ENCODE measurements at regions not wholly inside any gene's neighbourhood (a gene's known extent, or its start where the extent isn't known, plus 50 kb on each side); places are given as distances from the start of the nearest gene placed in this dataset.
"Not testable (repeated sequence)": the region's sequence is repeated elsewhere in the genome, so short reads cannot be mapped to it uniquely, and the experiment has no call there.

GRCh38 chr1:182248721-182249120 is 142.9 kb downstream of the GLUL start:
- peaks cover 2 to 8% of the 10 kb centered on the region in 2 experiments; a peak in 2 of 4 replicates for H3K4me1 Mint-ChIP-seq
- Histone ChIP-seq H4K8ac (replicated peaks; ENCODE audit: insufficient read length, low read depth, low read length) (no peak overlapping the region), H2AFZ (ENCODE audit: low read length) (no peak overlapping the region), H3K4ac (ENCODE audit: low read depth, low read length) (no peak overlapping the region), H3K27ac (ENCODE audit: insufficient read length, low read depth, low read length) (no peak overlapping the region), H3K14ac (ENCODE audit: insufficient read depth, low read length) (no peak overlapping the region), H3K23me2 (ENCODE audit: insufficient read length, low read depth, low read length, poor library complexity, severe bottlenecking) (peaks cover 2% of the 10 kb centered on the region), H2BK12ac (ENCODE audit: insufficient read length, low read depth, low read length) (no peak overlapping the region), H2BK15ac (ENCODE audit: low read depth, low read length) (no peak overlapping the region), H3K4me1 (ENCODE audit: insufficient read depth, low read length) (no peaks in the 10 kb centered on the region; the same call in 1 of the 2 replicates), H3K79me2 (ENCODE audit: insufficient read depth, low read length) (no peaks in the 10 kb centered on the region), H2BK20ac (ENCODE audit: low read depth, low read length, poor library complexity, severe bottlenecking) (no peak overlapping the region), H3K79me1 (ENCODE audit: insufficient read depth, low read depth, low read length, poor library complexity, severe bottlenecking) (no peaks in the 10 kb centered on the region), H3K27me3 (ENCODE audit: insufficient read depth, low read length) (no peaks in the 10 kb centered on the region), H3K56ac (ENCODE audit: insufficient read length, low read depth, low read length) (no peak overlapping the region), H3K9me3 (ENCODE audit: control insufficient read depth, low read depth, low read length) (no peaks in the 10 kb centered on the region), H3T11ph (ENCODE audit: low read length) (no peak overlapping the region), H4K5ac (ENCODE audit: insufficient read length, low read depth, low read length) (no peak overlapping the region), H3K4me2 (ENCODE audit: insufficient read depth, insufficient read length, low read length) (no peak overlapping the region), H3K23ac (ENCODE audit: insufficient read length, low read depth, low read length) (no peak overlapping the region), H4K20me1 (ENCODE audit: control insufficient read depth, insufficient read depth, insufficient read length) (no peaks in the 10 kb centered on the region), H2BK120ac (ENCODE audit: low read depth, low read length, poor library complexity, severe bottlenecking) (no peak overlapping the region), H3K18ac (ENCODE audit: insufficient read length, low read depth, low read length) (no peak overlapping the region), H2BK5ac (ENCODE audit: insufficient read length, low read length) (no peak overlapping the region), H4K91ac (ENCODE audit: insufficient read length, low read depth, low read length) (no peak overlapping the region), H2AK5ac (ENCODE audit: insufficient read length, low read length) (no peak overlapping the region), H3K9ac (ENCODE audit: extremely low read depth, insufficient read length, low read length) (no peak overlapping the region)
- no CpG with 5 or more reads among the region's 5 CpGs for WGBS (ENCODE audit: extremely low coverage, insufficient read length, low lambda C conversion rate)
- no peak for TF ChIP-seq CTCF (conservative IDR thresholded peaks at IDR 0.05)
- no peaks in the 10 kb centered on the region for H3K27me3 Mint-ChIP-seq (ENCODE audit: low read depth)
- no peaks in the 10 kb centered on the region; a peak in 1 of 7 replicates for H3K36me3 Mint-ChIP-seq (ENCODE audit: insufficient read depth in 1 of 3, low read depth in 3 of 3)
- no peaks in the 10 kb centered on the region for H3K9me3 Mint-ChIP-seq
- no peak overlapping the region; a peak in 1 of 7 replicates for H3K27ac Mint-ChIP-seq
- no peak for DNase-seq
- H3K4me3 Mint-ChIP-seq = no peak overlapping the region

GRCh38 chr1:182247813-182248212 is 143.8 kb downstream of the GLUL start:
- WGBS (ENCODE audit: extremely low coverage, insufficient read length, low lambda C conversion rate) = no CpG with 5 or more reads among the region's 2 CpGs
- H3K79me1 ChIP-seq (ENCODE audit: insufficient read depth, low read depth, low read length, poor library complexity, severe bottlenecking); H2AK5ac ChIP-seq (ENCODE audit: insufficient read length, low read length); H3K4me1 ChIP-seq (ENCODE audit: insufficient read depth, low read length); DNase-seq; H4K91ac ChIP-seq (ENCODE audit: insufficient read length, low read depth, low read length); H3T11ph ChIP-seq (ENCODE audit: low read length); H2BK5ac ChIP-seq (ENCODE audit: insufficient read length, low read length); H3K14ac ChIP-seq (ENCODE audit: insufficient read depth, low read length); H3K9me3 Mint-ChIP-seq; H3K9me3 ChIP-seq (ENCODE audit: control insufficient read depth, low read depth, low read length); H3K4me3 Mint-ChIP-seq; H4K20me1 ChIP-seq (ENCODE audit: control insufficient read depth, insufficient read depth, insufficient read length); H3K4me2 ChIP-seq (ENCODE audit: insufficient read depth, insufficient read length, low read length); H3K4ac ChIP-seq (ENCODE audit: low read depth, low read length); H3K56ac ChIP-seq (ENCODE audit: insufficient read length, low read depth, low read length); H3K27me3 Mint-ChIP-seq (ENCODE audit: low read depth); H2AFZ ChIP-seq (ENCODE audit: low read length); H3K27ac Mint-ChIP-seq; H4K5ac ChIP-seq (ENCODE audit: insufficient read length, low read depth, low read length); H3K27me3 ChIP-seq (ENCODE audit: insufficient read depth, low read length); H2BK12ac ChIP-seq (ENCODE audit: insufficient read length, low read depth, low read length); H2BK20ac ChIP-seq (ENCODE audit: low read depth, low read length, poor library complexity, severe bottlenecking); H3K27ac ChIP-seq (ENCODE audit: insufficient read length, low read depth, low read length); H4K8ac ChIP-seq (replicated peaks; ENCODE audit: insufficient read length, low read depth, low read length); H3K36me3 Mint-ChIP-seq (ENCODE audit: insufficient read depth in 1 of 3, low read depth in 3 of 3); H3K18ac ChIP-seq (ENCODE audit: insufficient read length, low read depth, low read length); H3K23me2 ChIP-seq (ENCODE audit: insufficient read length, low read depth, low read length, poor library complexity, severe bottlenecking); H2BK120ac ChIP-seq (ENCODE audit: low read depth, low read length, poor library complexity, severe bottlenecking); H2BK15ac ChIP-seq (ENCODE audit: low read depth, low read length); H3K9ac ChIP-seq (ENCODE audit: extremely low read depth, insufficient read length, low read length); H3K79me2 ChIP-seq (ENCODE audit: insufficient read depth, low read length); H3K23ac ChIP-seq (ENCODE audit: insufficient read length, low read depth, low read length): not testable (repeated sequence)
- H3K4me1 Mint-ChIP-seq = peaks cover 2 to 11% of the 10 kb centered on the region in 2 experiments; a peak in 2 of 4 replicates

All from H9 (cell line).